GM12878 (cell line): ENCODE measurements at regions not wholly inside any gene's neighbourhood (a gene's known extent, or its start where the extent isn't known, plus 50 kb on each side); places are given as distances from the start of the nearest gene placed in this dataset.

Experiments used
- ATAC-seq: fragments of 200-7000 bp; cut with Tn5 transposase; 3 replicates; pipeline ENCODE4 v1.9.1; 2020; ENCODE audit warnings: mild to moderate bottlenecking, moderate library complexity
- BruUV-seq: library from RNA; stranded (reverse); fragments of 400-500 nt; replicated peaks from 2 replicates; lab custom pipeline; 2021; lab: Mats Ljungman, UMichigan
- CTCF ChIA-PET: fragments of 300-600 bp; sonication (Branson Sonifier 250); formaldehyde crosslinking; extraction: SDS; loops from one replicate; lab custom pipeline; 2021; ENCODE audit warnings: inconsistent platforms; lab: Yijun Ruan, JAX
- POLR2A ChIA-PET: fragments of 350-600 bp; formaldehyde crosslinking; extraction: SDS; loops from one replicate; lab custom pipeline; 2021; ENCODE audit warnings: inconsistent platforms; lab: Charles Lee
- RAD21 ChIA-PET: fragments of 300-600 bp; sonication (Branson Sonifier 250); formaldehyde crosslinking; loops from one replicate; lab custom pipeline; 2023; ENCODE audit warnings: antibody characterized with exemption; ENCODE audit not compliant: unreplicated experiment; lab: Charles Lee
- SMC1A ChIA-PET: fragments of 300-600 bp; sonication (Branson Sonifier 250); formaldehyde crosslinking; loops from one replicate; lab custom pipeline; 2023; ENCODE audit not compliant: unreplicated experiment, uncharacterized antibody; lab: Charles Lee
- DNase-seq: peaks from one replicate; pipeline ENCODE4 v3.0.0-alpha.2; 2011; ENCODE audit warnings: low read depth, low spot score
- FAIRE-seq: peaks from 3 replicates; lab custom pipeline; 2011; peaks lifted over from hg19 to GRCh38; lab: Jason Lieb, UNC
- H2AFZ ChIP-seq: 2 replicates; pipeline ENCODE4 v1.6.0; 2011; ENCODE audit warnings: low read depth, low read length, control low read depth; ENCODE audit not compliant: control insufficient read depth
- H3K27ac ChIP-seq: 2 replicates; pipeline ENCODE4 v1.5.1; 2011; ENCODE audit warnings: control low read depth; ENCODE audit not compliant: control insufficient read depth, insufficient read depth
- H3K27me3 ChIP-seq, 2 experiments: replicated peaks in 1 of 2; 2 replicates each; pipeline versions ENCODE4 v1.6.0 to v1.6.1; 2011; ENCODE audit warnings: low read length in 1 of 2; ENCODE audit not compliant: control insufficient read depth in 2 of 2, insufficient read depth in 2 of 2
- H3K36me3 ChIP-seq, 2 experiments: 2 replicates each; pipeline ENCODE4 v1.5.1; 2011; ENCODE audit warnings: low read length in 1 of 2; ENCODE audit not compliant: control insufficient read depth in 2 of 2, insufficient read depth in 2 of 2
- H3K4me1 ChIP-seq: 2 replicates; pipeline ENCODE4 v1.6.1; 2011; ENCODE audit warnings: mild to moderate bottlenecking, low read length, moderate library complexity, mixed read lengths; ENCODE audit not compliant: control insufficient read depth, insufficient read depth
- H3K4me2 ChIP-seq: 2 replicates; pipeline ENCODE4 v1.6.0; 2011; ENCODE audit warnings: control low read depth; ENCODE audit not compliant: control insufficient read depth, insufficient read depth
- H3K4me3 ChIP-seq: fragments of 200-600 bp; sonication (generic); 2 replicates; pipeline ENCODE4 v1.5.1; 2016
- H3K79me2 ChIP-seq: 2 replicates; pipeline ENCODE4 v1.6.0; 2011; ENCODE audit warnings: low read length; ENCODE audit not compliant: control insufficient read depth, insufficient read depth
- H3K9ac ChIP-seq: 2 replicates; pipeline ENCODE4 v1.8.0; 2011; ENCODE audit warnings: low read length, control low read depth, mixed read lengths; ENCODE audit not compliant: control insufficient read depth, insufficient read depth
- H3K9me3 ChIP-seq: replicated peaks from 3 replicates; pipeline ENCODE4 v1.5.1; 2011; ENCODE audit warnings: mild to moderate bottlenecking, low read length; ENCODE audit not compliant: control insufficient read depth, insufficient read depth
- H4K20me1 ChIP-seq: 2 replicates; pipeline ENCODE4 v1.6.0; 2011; ENCODE audit not compliant: control insufficient read depth, insufficient read depth
- BACH1 ChIP-seq: fragments of 450-650 bp; IDR thresholded peaks from 2 replicates; pipeline ENCODE4 v1.6.1; 2017; ENCODE audit warnings: mild to moderate bottlenecking, borderline replicate concordance
- E2F4 ChIP-seq: IDR thresholded peaks from 2 replicates; pipeline ENCODE4 v1.6.1; 2012; ENCODE audit warnings: low read depth, low read length, improper control_type of control experiment
- GABPA ChIP-seq: IDR thresholded peaks from 2 replicates; pipeline ENCODE4 v1.6.1; 2014; ENCODE audit warnings: antibody characterized with exemption, low read depth, mild to moderate bottlenecking, inconsistent platforms
- IKZF1 ChIP-seq: fragments of 450-650 bp; conservative IDR thresholded peaks from 2 replicates; pipeline ENCODE4 v1.6.1; 2017; ENCODE audit warnings: antibody characterized with exemption, mild to moderate bottlenecking
- LARP7 ChIP-seq: fragments of 450-650 bp; IDR thresholded peaks from 2 replicates; pipeline ENCODE4 v1.6.1; 2017; ENCODE audit warnings: mild to moderate bottlenecking
- MLLT1 ChIP-seq: fragments of 450-650 bp; IDR thresholded peaks from 2 replicates; pipeline ENCODE4 v1.6.1; 2016; ENCODE audit warnings: mild to moderate bottlenecking
- NFYB ChIP-seq: IDR thresholded peaks from 2 replicates; pipeline ENCODE4 v1.6.1; 2011; ENCODE audit warnings: low read depth, mild to moderate bottlenecking, low read length, improper control_type of control experiment, moderate library complexity; ENCODE audit not compliant: insufficient read depth
- RAD21 ChIP-seq: IDR thresholded peaks from 2 replicates; pipeline ENCODE4 v1.6.1; 2011; ENCODE audit warnings: mild to moderate bottlenecking, low read depth, low read length, moderate library complexity; ENCODE audit not compliant: insufficient read depth
- RCOR1 ChIP-seq: conservative IDR thresholded peaks from 2 replicates; pipeline ENCODE4 v1.6.1; 2012; ENCODE audit warnings: low read depth, low read length, improper control_type of control experiment
- RUNX3 ChIP-seq: IDR thresholded peaks from 2 replicates; pipeline ENCODE4 v1.6.1; 2012; ENCODE audit warnings: low read length, inconsistent platforms
- SREBF1 ChIP-seq: IDR thresholded peaks from 2 replicates; pipeline ENCODE4 v1.6.1; 2012; ENCODE audit warnings: mild to moderate bottlenecking, low read length
- STAT3 ChIP-seq: IDR thresholded peaks from 2 replicates; pipeline ENCODE4 v1.6.1; 2011; ENCODE audit warnings: low read depth, low read length, improper control_type of control experiment
- TAF1 ChIP-seq: IDR thresholded peaks from 2 replicates; pipeline ENCODE4 v1.6.1; 2011; ENCODE audit warnings: mild to moderate bottlenecking, low read depth, low read length, borderline replicate concordance
- YY1 ChIP-seq: IDR thresholded peaks from 2 replicates; pipeline ENCODE4 v1.6.1; 2011; ENCODE audit warnings: low read depth, mild to moderate bottlenecking, low read length
- ZBED1 ChIP-seq: IDR thresholded peaks from 2 replicates; pipeline ENCODE4 v1.6.1; 2016; ENCODE audit warnings: borderline replicate concordance
- ZNF622 ChIP-seq: fragments of 450-650 bp; IDR thresholded peaks from 2 replicates; pipeline ENCODE4 v1.6.1; 2017; ENCODE audit warnings: mild to moderate bottlenecking, inconsistent platforms
- ZSCAN29 ChIP-seq: fragments of 450-650 bp; IDR thresholded peaks from 2 replicates; pipeline ENCODE4 v1.6.1; 2017; ENCODE audit warnings: mild to moderate bottlenecking, moderate library complexity
- WGBS: methylation state at CpG from one replicate; pipeline ENCODE4 v1.1.6; 2016; ENCODE audit warnings: low lambda C conversion rate; ENCODE audit not compliant: insufficient replicate concordance, insufficient coverage; ENCODE audit errors: missing lambda C conversion rate; 5-methylcytosine and 5-hydroxymethylcytosine counted together
- in situ Hi-C: fragments of 300-500 bp; cut with MboI; formaldehyde crosslinking; loops from 9 replicates; pipeline ENCODE4 v1.14.3; 2018; ENCODE audit warnings: mixed read lengths
- intact Hi-C: fragments of 100-400 bp; cut with micrococcal nuclease; formaldehyde crosslinking; loops from one replicate; pipeline ENCODE4 v1.14.2; 2022; ENCODE audit not compliant: unreplicated experiment
- TF ChIP-seq, protein P1 (sequence below): fragments of 450-650 bp; IDR thresholded peaks from 2 replicates; pipeline ENCODE4 v1.6.1; 2018; ENCODE audit warnings: borderline replicate concordance, mild to moderate bottlenecking; ENCODE audit not compliant: partially characterized antibody

DNA sequence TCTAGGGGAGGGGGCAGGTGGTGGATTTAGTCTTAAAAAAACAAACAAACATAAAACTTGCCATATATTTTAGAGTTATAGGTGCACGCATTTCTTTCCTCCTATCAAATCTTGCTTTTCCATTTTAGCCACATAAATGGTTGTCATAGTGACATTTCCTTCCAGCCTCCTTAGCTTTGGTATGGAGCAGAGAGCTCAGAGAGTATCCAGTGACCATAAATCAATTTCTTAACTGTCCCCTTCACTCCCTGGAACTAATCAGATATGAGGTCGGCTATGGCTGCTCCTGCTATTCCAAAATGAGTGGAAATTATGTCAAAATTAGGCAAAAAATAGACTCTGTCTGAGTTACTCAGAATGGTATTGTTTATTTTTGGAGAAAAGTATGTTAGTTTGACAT, 164.5 kb downstream of the EBLN2 start:
- no peaks in the 10 kb centered on the region for H3K79me2 ChIP-seq
- no peak overlapping the region for H2AFZ ChIP-seq
- no peak overlapping the region for H3K4me3 ChIP-seq
- no peaks in the 10 kb centered on the region for H3K4me1 ChIP-seq
- CTCF ChIA-PET: no interaction called here
- H3K36me3 ChIP-seq: no peaks in the 10 kb centered on the region
- ATAC-seq: no peak
- SMC1A ChIA-PET: no interaction called here
- H3K4me2 ChIP-seq: no peak overlapping the region
- no peak for TF ChIP-seq ZSCAN29
- TF ChIP-seq TAF1: no peak
- TF ChIP-seq ZNF622: no peak
- TF ChIP-seq, protein P1, sequence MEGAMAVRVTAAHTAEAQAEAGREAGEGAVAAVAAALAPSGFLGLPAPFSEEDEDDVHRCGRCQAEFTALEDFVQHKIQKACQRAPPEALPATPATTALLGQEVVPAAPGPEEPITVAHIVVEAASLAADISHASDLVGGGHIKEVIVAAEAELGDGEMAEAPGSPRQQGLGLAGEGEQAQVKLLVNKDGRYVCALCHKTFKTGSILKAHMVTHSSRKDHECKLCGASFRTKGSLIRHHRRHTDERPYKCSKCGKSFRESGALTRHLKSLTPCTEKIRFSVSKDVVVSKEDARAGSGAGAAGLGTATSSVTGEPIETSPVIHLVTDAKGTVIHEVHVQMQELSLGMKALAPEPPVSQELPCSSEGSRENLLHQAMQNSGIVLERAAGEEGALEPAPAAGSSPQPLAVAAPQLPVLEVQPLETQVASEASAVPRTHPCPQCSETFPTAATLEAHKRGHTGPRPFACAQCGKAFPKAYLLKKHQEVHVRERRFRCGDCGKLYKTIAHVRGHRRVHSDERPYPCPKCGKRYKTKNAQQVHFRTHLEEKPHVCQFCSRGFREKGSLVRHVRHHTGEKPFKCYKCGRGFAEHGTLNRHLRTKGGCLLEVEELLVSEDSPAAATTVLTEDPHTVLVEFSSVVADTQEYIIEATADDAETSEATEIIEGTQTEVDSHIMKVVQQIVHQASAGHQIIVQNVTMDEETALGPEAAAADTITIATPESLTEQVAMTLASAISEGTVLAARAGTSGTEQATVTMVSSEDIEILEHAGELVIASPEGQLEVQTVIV: no peak
- no peak for TF ChIP-seq LARP7
- no peak for TF ChIP-seq RUNX3
- no peak for TF ChIP-seq ZBED1
- TF ChIP-seq BACH1: no peak
- no peak for TF ChIP-seq RCOR1
- no peak for TF ChIP-seq IKZF1
- TF ChIP-seq SREBF1: no peak
- no peak for TF ChIP-seq E2F4
- TF ChIP-seq MLLT1: no peak
- TF ChIP-seq YY1: no peak
- no peak for TF ChIP-seq STAT3
- TF ChIP-seq GABPA: no peak
- no peak for TF ChIP-seq RAD21
- no peak for TF ChIP-seq NFYB
- TF ChIP-seq, all 136 proteins: peak for 0
- Histone ChIP-seq H4K20me1 (no peaks in the 10 kb centered on the region), H3K9me3 (no peaks in the 10 kb centered on the region), H3K9ac (no peak overlapping the region), H3K27me3 (no peaks in the 10 kb centered on the region; a peak in 1 of 4 replicates), H3K27ac (no peak overlapping the region)
- FAIRE-seq (no peak), DNase-seq (no peak)
- ChIA-PET POLR2A (no interaction called here), RAD21 (no interaction called here)
- BruUV-seq: no TSS peak
- in situ Hi-C loops (no loop called here), intact Hi-C loops (no loop called here)
- WGBS: 29% methylated on average over 2 of the region's 2 CpGs
